ENCODE measurements at regions not wholly inside any gene's neighbourhood (a gene's known extent, or its start where the extent isn't known, plus 50 kb on each side); places are given as distances from the start of the nearest gene placed in this dataset.

- no peak for DNase-seq
- no peak overlapping the region for H3K27ac Mint-ChIP-seq (ENCODE audit: unreplicated experiment)
- H3K4me3 Mint-ChIP-seq (ENCODE audit: low read depth, unreplicated experiment) = no peak overlapping the region
- no TSS peak for BruUV-seq (replicated peaks)
- no peaks in the 10 kb centered on the region for H3K36me3 Mint-ChIP-seq (ENCODE audit: insufficient read depth, unreplicated experiment)
- peaks cover 13% of the 10 kb centered on the region for H3K27me3 Mint-ChIP-seq (ENCODE audit: unreplicated experiment)
- CTCF ChIA-PET = no interaction called here
- no peaks in the 10 kb centered on the region for H3K4me1 Mint-ChIP-seq (ENCODE audit: low read depth, unreplicated experiment)
- H3K9me3 Mint-ChIP-seq (ENCODE audit: low read depth, unreplicated experiment) = no peaks in the 10 kb centered on the region
- TF ChIP-seq CTCF (IDR thresholded peaks at IDR 0.05; ENCODE audit: unreplicated experiment) = no peak
- intact Hi-C loops (cut with micrococcal nuclease; ENCODE audit: unreplicated experiment) = no loop called here
These were observed 116.6 kb upstream of the BNC2 start for GRCh38 chr9:16987026-16987425.

- BruUV-seq (replicated peaks) = no TSS peak
- no peak for TF ChIP-seq CTCF (IDR thresholded peaks at IDR 0.05; ENCODE audit: unreplicated experiment)
- Mint-ChIP-seq H3K4me1 (ENCODE audit: low read depth, unreplicated experiment) (no peaks in the 10 kb centered on the region), H3K36me3 (ENCODE audit: insufficient read depth, unreplicated experiment) (no peaks in the 10 kb centered on the region), H3K9me3 (ENCODE audit: low read depth, unreplicated experiment) (no peaks in the 10 kb centered on the region), H3K27ac (ENCODE audit: unreplicated experiment) (no peak overlapping the region), H3K27me3 (ENCODE audit: unreplicated experiment) (peaks cover 12% of the 10 kb centered on the region), H3K4me3 (ENCODE audit: low read depth, unreplicated experiment) (no peak overlapping the region)
- no peak for DNase-seq
- intact Hi-C loops (cut with micrococcal nuclease; ENCODE audit: unreplicated experiment) = no loop called here
- CTCF ChIA-PET = no interaction called here
These were observed 116.1 kb upstream of the BNC2 start for GRCh38 chr9:16986556-16986955.

- Mint-ChIP-seq H3K27ac (ENCODE audit: unreplicated experiment) (no peak overlapping the region), H3K36me3 (ENCODE audit: insufficient read depth, unreplicated experiment) (no peaks in the 10 kb centered on the region), H3K27me3 (ENCODE audit: unreplicated experiment) (peaks cover 4% of the 10 kb centered on the region), H3K4me1 (ENCODE audit: low read depth, unreplicated experiment) (no peaks in the 10 kb centered on the region), H3K9me3 (ENCODE audit: low read depth, unreplicated experiment) (no peaks in the 10 kb centered on the region), H3K4me3 (ENCODE audit: low read depth, unreplicated experiment) (no peak overlapping the region)
- intact Hi-C loops (cut with micrococcal nuclease; ENCODE audit: unreplicated experiment) = no loop called here
- CTCF ChIA-PET = no interaction called here
- no peak for TF ChIP-seq CTCF (IDR thresholded peaks at IDR 0.05; ENCODE audit: unreplicated experiment)
- DNase-seq = no peak
- no TSS peak for BruUV-seq (replicated peaks)
These were observed 115.3 kb upstream of the BNC2 start for GRCh38 chr9:16985559-16986348.

GRCh38 chr9:16982780-16983310, 112.4 kb upstream of the BNC2 start:
- CTCF ChIA-PET = no interaction called here
- no peak overlapping the region for H3K27ac Mint-ChIP-seq (ENCODE audit: unreplicated experiment)

More at GRCh38 chr9:16982780-16983310, 112.4 kb upstream of the BNC2 start:
- Mint-ChIP-seq H3K27me3 (ENCODE audit: unreplicated experiment) (no peaks in the 10 kb centered on the region), H3K4me3 (ENCODE audit: low read depth, unreplicated experiment) (no peak overlapping the region), H3K9me3 (ENCODE audit: low read depth, unreplicated experiment) (no peaks in the 10 kb centered on the region), H3K36me3 (ENCODE audit: insufficient read depth, unreplicated experiment) (no peaks in the 10 kb centered on the region), H3K4me1 (ENCODE audit: low read depth, unreplicated experiment) (no peaks in the 10 kb centered on the region)
- TF ChIP-seq CTCF (IDR thresholded peaks at IDR 0.05; ENCODE audit: unreplicated experiment) = no peak
- intact Hi-C loops (cut with micrococcal nuclease; ENCODE audit: unreplicated experiment) = no loop called here
- no TSS peak for BruUV-seq (replicated peaks)
- DNase-seq = no peak

All from Calu3 (cell line).